ENCODE measurements at regions not wholly inside any gene's neighbourhood (a gene's known extent, or its start where the extent isn't known, plus 50 kb on each side); places are given as distances from the start of the nearest gene placed in this dataset.
A peak's percentile ranks its signal among the peaks of the same experiment; 100 is the strongest.

- DNase-seq (ENCODE audit: low read depth, low spot score) = no peak
Measured at GRCh38 chr2:2849464-2850217, 518.6 kb upstream of the MYT1L start.

- no peak for DNase-seq (ENCODE audit: low read depth, low spot score)
Measured at GRCh38 chr2:2848621-2849333, 517.7 kb upstream of the MYT1L start.

- no peak for DNase-seq (ENCODE audit: low read depth, low spot score)
Measured at GRCh38 chr2:2848198-2848597, 517.1 kb upstream of the MYT1L start.

- no peak for DNase-seq (ENCODE audit: low read depth, low spot score)
Measured at GRCh38 chr2:2847209-2847676, 516.2 kb upstream of the MYT1L start.

- peak; percentile 53 for DNase-seq (ENCODE audit: low read depth, low spot score)
Measured at GRCh38 chr2:2846332-2847208, 515.5 kb upstream of the MYT1L start.

GRCh38 chr2:2845806-2846315, 514.8 kb upstream of the MYT1L start:
- no peak for DNase-seq (ENCODE audit: low read depth, low spot score)

GRCh38 chr2:2845267-2845666, 514.2 kb upstream of the MYT1L start:
- no peak for DNase-seq (ENCODE audit: low read depth, low spot score)

- peak; percentile 11 for DNase-seq (ENCODE audit: low read depth, low spot score)
Measured at GRCh38 chr2:2843969-2844548, 513.0 kb upstream of the MYT1L start.

GRCh38 chr2:2842466-2842865, 511.4 kb upstream of the MYT1L start:
- no peak for DNase-seq (ENCODE audit: low read depth, low spot score)

GRCh38 chr2:2840681-2841300, 509.7 kb upstream of the MYT1L start:
- DNase-seq (ENCODE audit: low read depth, low spot score) = no peak

GRCh38 chr2:2839782-2840531, 508.9 kb upstream of the MYT1L start:
- no peak for DNase-seq (ENCODE audit: low read depth, low spot score)

GRCh38 chr2:2839393-2839781, 508.3 kb upstream of the MYT1L start:
- no peak for DNase-seq (ENCODE audit: low read depth, low spot score)

GRCh38 chr2:2838548-2838845, 507.4 kb upstream of the MYT1L start:
- DNase-seq (ENCODE audit: low read depth, low spot score) = no peak

GRCh38 chr2:2837746-2838547, 506.9 kb upstream of the MYT1L start:
- no peak for DNase-seq (ENCODE audit: low read depth, low spot score)

GRCh38 chr2:2836343-2837070, 505.4 kb upstream of the MYT1L start:
- no peak for DNase-seq (ENCODE audit: low read depth, low spot score)

- no peak for DNase-seq (ENCODE audit: low read depth, low spot score)
Measured at GRCh38 chr2:2834516-2835254, 503.6 kb upstream of the MYT1L start.

- no peak for DNase-seq (ENCODE audit: low read depth, low spot score)
Measured at GRCh38 chr2:2834105-2834504, 503.0 kb upstream of the MYT1L start.

- no peak for DNase-seq (ENCODE audit: low read depth, low spot score)
Measured at GRCh38 chr2:2832657-2833056, 501.6 kb upstream of the MYT1L start.

Measured in astrocyte of the hippocampus (primary cell).